WTC11 (cell line): ENCODE measurements at regions not wholly inside any gene's neighbourhood (a gene's known extent, or its start where the extent isn't known, plus 50 kb on each side); places are given as distances from the start of the nearest gene placed in this dataset.

Experiments used
- ATAC-seq: fragments of 200-7000 bp; cut with Tn5 transposase; 2 replicates; pipeline ENCODE4 v1.10.0; 2021; ENCODE audit warnings: mild to moderate bottlenecking, moderate library complexity
- CTCF ChIA-PET: fragments of 300-600 bp; sonication (Branson Sonifier 250); formaldehyde crosslinking; loops from one replicate; lab custom pipeline; 2021; ENCODE audit warnings: antibody characterized with exemption; lab: Charles Lee
- POLR2A ChIA-PET: fragments of 350-600 bp; sonication (Branson Sonifier 250); formaldehyde crosslinking; loops from one replicate; lab custom pipeline; 2021; ENCODE audit warnings: antibody characterized with exemption; lab: Charles Lee
- DNase-seq: peaks from one replicate; pipeline ENCODE4 v3.0.0; 2021; ENCODE audit warnings: low spot score
- H3K27ac Mint-ChIP-seq: 2 replicates; pipeline ENCODE4 v1.8.0; 2021; ENCODE audit warnings: mixed read lengths
- H3K27me3 Mint-ChIP-seq: 2 replicates; pipeline ENCODE4 v1.8.0; 2021; ENCODE audit warnings: low read depth, mild to moderate bottlenecking, moderate library complexity, mixed read lengths
- H3K36me3 Mint-ChIP-seq: 2 replicates; pipeline ENCODE4 v1.8.0; 2021; ENCODE audit warnings: mixed read lengths
- H3K4me1 Mint-ChIP-seq: 2 replicates; pipeline ENCODE4 v1.8.0; 2022; ENCODE audit warnings: mixed read lengths
- H3K4me3 Mint-ChIP-seq: 2 replicates; pipeline ENCODE4 v1.8.0; 2021; ENCODE audit warnings: mild to moderate bottlenecking, moderate library complexity, mixed read lengths
- H3K9me3 Mint-ChIP-seq: 2 replicates; pipeline ENCODE4 v1.8.0; 2021; ENCODE audit warnings: mixed read lengths
- ATF2 ChIP-seq: sonication (generic); formaldehyde crosslinking; IDR thresholded peaks from 2 replicates; pipeline ENCODE4 v1.8.1; 2022; ENCODE audit warnings: low read depth, missing genetic modification reagents, borderline replicate concordance
- CREM ChIP-seq: sonication (generic); formaldehyde crosslinking; IDR thresholded peaks from 2 replicates; pipeline ENCODE4 v1.8.1; 2022; ENCODE audit warnings: mild to moderate bottlenecking, missing genetic modification reagents, moderate library complexity
- FOXK1 ChIP-seq: sonication (generic); formaldehyde crosslinking; IDR thresholded peaks from 2 replicates; pipeline ENCODE4 v1.8.0; 2022; ENCODE audit warnings: mild to moderate bottlenecking, moderate library complexity, missing genetic modification reagents
- GABPB1 ChIP-seq: sonication (generic); formaldehyde crosslinking; IDR thresholded peaks from 2 replicates; pipeline ENCODE4 v1.8.1; 2023; ENCODE audit warnings: mild to moderate bottlenecking, missing genetic modification reagents
- HMGA2 ChIP-seq: fragments of 250-450 bp; sonication (Bioruptor Pico); IDR thresholded peaks from 2 replicates; pipeline ENCODE4 v1.4.0; 2021; ENCODE audit warnings: mild to moderate bottlenecking, moderate library complexity
- NFATC4 ChIP-seq: fragments of 250-450 bp; sonication (Bioruptor Pico); IDR thresholded peaks from 2 replicates; pipeline ENCODE4 v1.9.0; 2021; ENCODE audit warnings: mild to moderate bottlenecking
- NFE2L1 ChIP-seq: sonication (generic); formaldehyde crosslinking; IDR thresholded peaks from 2 replicates; pipeline ENCODE4 v1.8.1; 2023; ENCODE audit warnings: missing genetic modification reagents
- NFYB ChIP-seq: sonication (generic); formaldehyde crosslinking; conservative IDR thresholded peaks from 2 replicates; pipeline ENCODE4 v1.8.0; 2022; ENCODE audit warnings: low read depth, missing genetic modification reagents
- OVOL2 ChIP-seq: fragments of 250-450 bp; sonication (Bioruptor Pico); IDR thresholded peaks from 2 replicates; pipeline ENCODE4 v1.9.0; 2021; ENCODE audit warnings: mild to moderate bottlenecking, borderline replicate concordance
- RORB ChIP-seq: fragments of 250-450 bp; sonication (Bioruptor Pico); IDR thresholded peaks from 2 replicates; pipeline ENCODE4 v1.9.0; 2021; ENCODE audit warnings: mild to moderate bottlenecking
- SMAD3 ChIP-seq: sonication (generic); formaldehyde crosslinking; IDR thresholded peaks from 2 replicates; pipeline ENCODE4 v1.8.0; 2022; ENCODE audit warnings: missing genetic modification reagents, mild to moderate bottlenecking, borderline replicate concordance
- ZNF121 ChIP-seq: sonication (generic); formaldehyde crosslinking; IDR thresholded peaks from 2 replicates; pipeline ENCODE4 v1.8.0; 2023; ENCODE audit warnings: missing genetic modification reagents
- ZNF512 ChIP-seq: sonication (generic); formaldehyde crosslinking; IDR thresholded peaks from 2 replicates; pipeline ENCODE4 v1.8.1; 2022; ENCODE audit warnings: missing genetic modification reagents, borderline replicate concordance
- ZNF532 ChIP-seq: fragments of 250-450 bp; sonication (Bioruptor Pico); IDR thresholded peaks from 2 replicates; pipeline ENCODE4 v1.9.0; 2021; ENCODE audit warnings: mild to moderate bottlenecking, borderline replicate concordance
- TF ChIP-seq, protein P1 (sequence below): sonication (generic); formaldehyde crosslinking; IDR thresholded peaks from 2 replicates; pipeline ENCODE4 v1.8.1; 2023; ENCODE audit warnings: mild to moderate bottlenecking, missing genetic modification reagents, moderate library complexity
- TF ChIP-seq, protein P2 (sequence below): fragments of 200-600 bp; IDR thresholded peaks from 2 replicates; pipeline ENCODE4 v1.8.0; 2022; ENCODE audit warnings: antibody characterized with exemption

GRCh38 chr5:2266641-2267240 is 384.0 kb upstream of the IRX4 start (continued):
- TF ChIP-seq, protein P1, sequence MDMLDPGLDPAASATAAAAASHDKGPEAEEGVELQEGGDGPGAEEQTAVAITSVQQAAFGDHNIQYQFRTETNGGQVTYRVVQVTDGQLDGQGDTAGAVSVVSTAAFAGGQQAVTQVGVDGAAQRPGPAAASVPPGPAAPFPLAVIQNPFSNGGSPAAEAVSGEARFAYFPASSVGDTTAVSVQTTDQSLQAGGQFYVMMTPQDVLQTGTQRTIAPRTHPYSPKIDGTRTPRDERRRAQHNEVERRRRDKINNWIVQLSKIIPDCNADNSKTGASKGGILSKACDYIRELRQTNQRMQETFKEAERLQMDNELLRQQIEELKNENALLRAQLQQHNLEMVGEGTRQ: no peak
- TF ChIP-seq, all 79 proteins: peak for 0

DNA sequence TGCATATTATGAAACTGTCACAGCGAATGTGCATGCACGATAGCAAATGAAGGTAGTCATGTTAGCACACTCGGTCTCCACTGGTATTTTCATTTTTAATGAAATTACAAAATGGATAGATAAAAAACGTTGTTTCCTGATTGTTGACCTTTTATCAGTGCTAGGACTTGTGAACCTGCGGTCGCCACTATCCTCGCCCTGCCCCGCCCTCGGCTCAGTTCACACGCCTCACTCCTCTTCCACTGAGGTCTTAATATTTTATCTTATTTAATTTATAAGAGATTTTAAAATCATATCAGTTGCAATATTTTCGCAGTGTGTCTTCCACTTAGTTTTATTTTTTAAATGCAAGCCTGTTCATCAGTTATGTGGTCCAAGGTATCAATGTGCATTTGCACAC is 382.6 kb upstream of the IRX4 start:
- ChIA-PET CTCF (no interaction called here), POLR2A (no interaction called here)
- TF ChIP-seq GABPB1 (CRISPR knock-in tag): no peak
- TF ChIP-seq ZNF532 (CRISPR knock-in tag): no peak
- no peak for TF ChIP-seq ZNF512 (CRISPR knock-in tag)
- TF ChIP-seq ZNF121 (CRISPR knock-in tag): no peak
- no peak for TF ChIP-seq NFE2L1 (CRISPR knock-in tag)
- TF ChIP-seq, protein P2, sequence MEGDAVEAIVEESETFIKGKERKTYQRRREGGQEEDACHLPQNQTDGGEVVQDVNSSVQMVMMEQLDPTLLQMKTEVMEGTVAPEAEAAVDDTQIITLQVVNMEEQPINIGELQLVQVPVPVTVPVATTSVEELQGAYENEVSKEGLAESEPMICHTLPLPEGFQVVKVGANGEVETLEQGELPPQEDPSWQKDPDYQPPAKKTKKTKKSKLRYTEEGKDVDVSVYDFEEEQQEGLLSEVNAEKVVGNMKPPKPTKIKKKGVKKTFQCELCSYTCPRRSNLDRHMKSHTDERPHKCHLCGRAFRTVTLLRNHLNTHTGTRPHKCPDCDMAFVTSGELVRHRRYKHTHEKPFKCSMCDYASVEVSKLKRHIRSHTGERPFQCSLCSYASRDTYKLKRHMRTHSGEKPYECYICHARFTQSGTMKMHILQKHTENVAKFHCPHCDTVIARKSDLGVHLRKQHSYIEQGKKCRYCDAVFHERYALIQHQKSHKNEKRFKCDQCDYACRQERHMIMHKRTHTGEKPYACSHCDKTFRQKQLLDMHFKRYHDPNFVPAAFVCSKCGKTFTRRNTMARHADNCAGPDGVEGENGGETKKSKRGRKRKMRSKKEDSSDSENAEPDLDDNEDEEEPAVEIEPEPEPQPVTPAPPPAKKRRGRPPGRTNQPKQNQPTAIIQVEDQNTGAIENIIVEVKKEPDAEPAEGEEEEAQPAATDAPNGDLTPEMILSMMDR: no peak
- TF ChIP-seq NFYB (CRISPR knock-in tag): no peak
- TF ChIP-seq RORB (CRISPR knock-in tag): no peak
- no peak for TF ChIP-seq HMGA2 (CRISPR knock-in tag)
- TF ChIP-seq SMAD3 (CRISPR knock-in tag): no peak
- no peak for TF ChIP-seq CREM (CRISPR knock-in tag)
- TF ChIP-seq ATF2 (CRISPR knock-in tag): no peak
- TF ChIP-seq NFATC4 (CRISPR knock-in tag): no peak
- no peak for TF ChIP-seq FOXK1 (CRISPR knock-in tag)
- no peak for TF ChIP-seq OVOL2 (CRISPR knock-in tag)
- Mint-ChIP-seq H3K36me3 (no peaks in the 10 kb centered on the region), H3K9me3 (peaks cover 4% of the 10 kb centered on the region; the same call in 1 of the 2 replicates), H3K27ac (no peak overlapping the region), H3K27me3 (no peaks in the 10 kb centered on the region), H3K4me3 (no peak overlapping the region), H3K4me1 (peaks cover 7% of the 10 kb centered on the region)
- ATAC-seq: no peak
- no peak for DNase-seq
